GM12873 (cell line): ENCODE measurements at regions not wholly inside any gene's neighbourhood (a gene's known extent, or its start where the extent isn't known, plus 50 kb on each side); places are given as distances from the start of the nearest gene placed in this dataset.

ENCODE experiments used
- CTCF ChIP-seq: IDR thresholded peaks from 2 replicates; pipeline ENCODE4 v1.5.1; 2012; ENCODE audit warnings: low read depth, mild to moderate bottlenecking, moderate library complexity, low read length, control low read depth; ENCODE audit not compliant: insufficient read depth; ENCODE audit errors: missing control alignments

- no peak for TF ChIP-seq CTCF
Measured at GRCh38 chr1:224863486-224863885, 66.0 kb upstream of the DNAH14 start.

- no peak for TF ChIP-seq CTCF
Measured at GRCh38 chr1:224864006-224864405, 65.5 kb upstream of the DNAH14 start.

GRCh38 chr1:224865510-224865909 lies 64.0 kb upstream of the DNAH14 start:
- TF ChIP-seq CTCF: no peak

GRCh38 chr1:224866940-224867339 lies 62.5 kb upstream of the DNAH14 start:
- TF ChIP-seq CTCF: no peak

GRCh38 chr1:224867715-224868114 lies 61.8 kb upstream of the DNAH14 start:
- TF ChIP-seq CTCF: no peak

- no peak for TF ChIP-seq CTCF
Measured at GRCh38 chr1:224872832-224873433, 56.5 kb upstream of the DNAH14 start.

- no peak for TF ChIP-seq CTCF
Measured at GRCh38 chr1:224873434-224874369, 55.8 kb upstream of the DNAH14 start.
